Tibial nerve (tissue), 4 donors: ENCODE measurements at regions not wholly inside any gene's neighbourhood (a gene's known extent, or its start where the extent isn't known, plus 50 kb on each side); places are given as distances from the start of the nearest gene placed in this dataset.

ENCODE experiments used
- DNase-seq, 2 donors: peaks; one replicate each; pipeline ENCODE4 v3.0.0-alpha.2; 2019; ENCODE audit warnings: low spot score in 2 of 2
- H3K27ac ChIP-seq, 4 donors: fragments of 200-600 bp; sonication (generic) in 3 of 4; one replicate each; pipeline ENCODE4 v1.5.1; 2017 to 2019; ENCODE audit warnings: mild to moderate bottlenecking in 1 of 4
- H3K27me3 ChIP-seq, 2 donors: fragments of 200-600 bp; sonication (generic) in 1 of 2; one replicate each; pipeline versions ENCODE4 v1.5.1 to v1.6.0; 2017 to 2019
- H3K36me3 ChIP-seq, 3 donors: fragments of 200-600 bp; sonication (generic); one replicate each; pipeline ENCODE4 v1.5.1; 2018 to 2019
- H3K4me1 ChIP-seq, 4 donors: fragments of 200-600 bp; sonication (generic) in 3 of 4; one replicate each; pipeline ENCODE4 v1.5.1; 2017 to 2019
- H3K4me3 ChIP-seq, 4 donors: fragments of 200-600 bp; sonication (generic) in 3 of 4; one replicate each; pipeline ENCODE4 v1.5.1; 2017 to 2019; ENCODE audit warnings: mild to moderate bottlenecking in 1 of 4, moderate library complexity in 1 of 4
- H3K9me3 ChIP-seq, 4 donors: fragments of 200-600 bp; sonication (generic) in 3 of 4; one replicate each; pipeline ENCODE4 v1.5.1; 2017 to 2019
- CTCF ChIP-seq, 5 experiments: fragments of 200-600 bp in 3 of 5; fragments of 450-650 bp in 2 of 5; sonication (generic) in 3 of 5; IDR thresholded peaks; one replicate each; pipeline ENCODE4 v1.5.1; 2016 to 2019; ENCODE audit warnings: antibody characterized with exemption in 5 of 5, mild to moderate bottlenecking in 3 of 5, moderate library complexity in 2 of 5
- EP300 ChIP-seq, 2 donors: sonication (generic); formaldehyde crosslinking; IDR thresholded peaks; one replicate each; pipeline ENCODE4 v1.6.1; 2017; ENCODE audit warnings: antibody characterized with exemption in 2 of 2, mild to moderate bottlenecking in 1 of 2
- POLR2A ChIP-seq, 2 donors: fragments of 450-650 bp; IDR thresholded peaks; one replicate each; pipeline ENCODE4 v1.6.1; 2017; ENCODE audit warnings: antibody characterized with exemption in 2 of 2, mild to moderate bottlenecking in 2 of 2, moderate library complexity in 2 of 2
- WGBS, 2 donors: methylation state at CpG; one replicate each; pipeline ENCODE4 v1.1.5; 2018; 5-methylcytosine and 5-hydroxymethylcytosine counted together

GRCh38 chr4:171538601-171539100, 274.6 kb upstream of the GALNTL6 start:
- H3K27me3 ChIP-seq, result no peaks in the 10 kb centered on the region
- no peak for TF ChIP-seq CTCF (IDR thresholded peaks at IDR 0.05)
- TF ChIP-seq POLR2A (IDR thresholded peaks at IDR 0.05), result no peak
- TF ChIP-seq EP300 (IDR thresholded peaks at IDR 0.05), result no peak
- no peak overlapping the region for H3K4me3 ChIP-seq
- H3K9me3 ChIP-seq, result no peaks in the 10 kb centered on the region
- 71 to 82% methylated on average over 1 of the region's 1 CpG for WGBS, 2 donors
- H3K4me1 ChIP-seq, result no peaks in the 10 kb centered on the region
- no peak overlapping the region for H3K27ac ChIP-seq
- DNase-seq, result no peak
- no peaks in the 10 kb centered on the region for H3K36me3 ChIP-seq

GRCh38 chr4:171534391-171534790, 278.8 kb upstream of the GALNTL6 start:
- no peaks in the 10 kb centered on the region for H3K9me3 ChIP-seq
- H3K36me3 ChIP-seq, result no peaks in the 10 kb centered on the region
- no peaks in the 10 kb centered on the region for H3K4me1 ChIP-seq
- TF ChIP-seq POLR2A (IDR thresholded peaks at IDR 0.05) (no peak), EP300 (IDR thresholded peaks at IDR 0.05) (no peak), CTCF (IDR thresholded peaks at IDR 0.05) (no peak)
- H3K27ac ChIP-seq, result no peak overlapping the region
- H3K4me3 ChIP-seq, result no peak overlapping the region
- 38 to 45% methylated on average over 1 of the region's 1 CpG for WGBS, 2 donors
- no peak for DNase-seq
- no peaks in the 10 kb centered on the region for H3K27me3 ChIP-seq

DNA sequence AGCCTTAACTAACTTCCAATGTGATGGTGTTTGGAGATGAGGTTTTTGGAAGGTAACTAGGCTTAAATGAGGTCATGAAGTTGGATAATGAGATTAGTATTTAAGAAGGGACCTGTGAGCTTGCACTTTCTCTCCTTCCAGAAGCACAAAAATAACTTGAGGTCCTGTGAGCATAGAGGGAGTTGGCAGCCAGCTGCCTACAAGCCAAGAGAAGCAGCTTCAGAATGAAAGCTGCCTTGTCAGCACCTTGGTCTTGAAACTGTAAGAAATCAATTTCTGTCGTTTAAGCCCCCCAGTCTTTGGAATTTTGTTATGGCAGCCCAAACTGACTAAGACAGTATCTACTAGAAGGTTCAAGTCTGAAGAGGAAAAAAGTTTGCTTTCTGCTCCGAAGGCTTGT, 280.2 kb upstream of the GALNTL6 start:
- H3K27ac ChIP-seq, result no peak overlapping the region
- H3K9me3 ChIP-seq, result no peaks in the 10 kb centered on the region
- H3K4me1 ChIP-seq, result no peaks in the 10 kb centered on the region
- H3K4me3 ChIP-seq, result no peak overlapping the region
- no peaks in the 10 kb centered on the region for H3K27me3 ChIP-seq
- TF ChIP-seq POLR2A (IDR thresholded peaks at IDR 0.05), result no peak
- TF ChIP-seq EP300 (IDR thresholded peaks at IDR 0.05), result no peak
- no peak for TF ChIP-seq CTCF (IDR thresholded peaks at IDR 0.05)
- H3K36me3 ChIP-seq, result no peaks in the 10 kb centered on the region
- DNase-seq, result no peak
- 55 to 67% methylated on average over 2 of the region's 2 CpGs for WGBS, 2 donors

DNA sequence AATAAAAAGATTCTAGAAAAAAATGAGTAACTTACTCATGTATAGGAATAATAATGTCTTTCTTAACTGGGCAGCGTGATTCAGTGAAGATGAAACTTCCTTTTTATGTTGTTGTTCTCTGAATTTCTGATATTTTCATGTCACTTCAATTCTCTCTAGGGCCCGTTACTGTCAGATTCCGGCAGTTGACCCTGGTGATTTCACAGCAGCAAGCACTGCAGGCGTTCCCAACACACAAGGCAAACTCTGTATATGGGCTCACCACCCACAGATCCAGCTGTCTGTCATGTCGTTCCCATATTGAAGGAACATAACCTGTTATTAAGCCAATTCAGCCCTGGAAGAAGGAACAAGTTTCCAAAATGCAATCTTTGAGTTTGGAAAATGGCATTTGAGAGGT, 288.3 kb upstream of the GALNTL6 start:
- no peaks in the 10 kb centered on the region for H3K36me3 ChIP-seq
- DNase-seq, result no peak
- H3K4me3 ChIP-seq, result no peak overlapping the region
- TF ChIP-seq POLR2A (IDR thresholded peaks at IDR 0.05), result no peak
- no peak for TF ChIP-seq EP300 (IDR thresholded peaks at IDR 0.05)
- no peak for TF ChIP-seq CTCF (IDR thresholded peaks at IDR 0.05)
- H3K9me3 ChIP-seq, result no peaks in the 10 kb centered on the region
- no peaks in the 10 kb centered on the region for H3K27me3 ChIP-seq
- no peak overlapping the region for H3K27ac ChIP-seq
- WGBS, 2 donors, result 28 to 30% methylated on average over 5 of the region's 5 CpGs
- no peaks in the 10 kb centered on the region for H3K4me1 ChIP-seq

GRCh38 chr4:171521726-171522125, 291.5 kb upstream of the GALNTL6 start:
- Histone ChIP-seq H3K27ac (no peak overlapping the region), H3K4me1 (no peaks in the 10 kb centered on the region), H3K27me3 (no peaks in the 10 kb centered on the region), H3K9me3 (no peaks in the 10 kb centered on the region), H3K36me3 (no peaks in the 10 kb centered on the region), H3K4me3 (no peak overlapping the region)
- no peak for DNase-seq
- 58 to 61% methylated on average over 3 of the region's 3 CpGs for WGBS, 2 donors
- no peak for TF ChIP-seq POLR2A (IDR thresholded peaks at IDR 0.05)

GRCh38 chr4:171519457-171519856, 293.7 kb upstream of the GALNTL6 start:
- TF ChIP-seq POLR2A (IDR thresholded peaks at IDR 0.05) (no peak), EP300 (IDR thresholded peaks at IDR 0.05) (no peak), CTCF (IDR thresholded peaks at IDR 0.05) (no peak)
- Histone ChIP-seq H3K27me3 (no peaks in the 10 kb centered on the region), H3K9me3 (peaks cover 0 to 3% (median 0%) of the 10 kb centered on the region in 4 donors), H3K4me3 (no peak overlapping the region), H3K27ac (no peak overlapping the region), H3K4me1 (no peaks in the 10 kb centered on the region), H3K36me3 (no peaks in the 10 kb centered on the region)
- no peak for DNase-seq
- 80 to 88% methylated on average over 4 of the region's 4 CpGs for WGBS, 2 donors
